ENCODE measurements at regions not wholly inside any gene's neighbourhood (a gene's known extent, or its start where the extent isn't known, plus 50 kb on each side); places are given as distances from the start of the nearest gene placed in this dataset.

- 69 to 92% (median 86%) methylated on average over 4 of the region's 4 CpGs for WGBS, 5 donors
- peak overlapping the region in 4 of 5 donors; percentile 61 to 77 (median 68) for H3K27ac ChIP-seq
- H3K9me3 ChIP-seq, result no peaks in the 10 kb centered on the region
- H3K27me3 ChIP-seq, result no peaks in the 10 kb centered on the region
- H3K4me1 ChIP-seq, result peaks cover 10 to 54% (median 24%) of the 10 kb centered on the region in 4 donors
- intact Hi-C loops (cut with DNase I; ENCODE audit: low total_unique reads), result no loop called here
- no peak for DNase-seq
- TF ChIP-seq CTCF (IDR thresholded peaks at IDR 0.05), result no peak
- no peak overlapping the region for H3K4me3 ChIP-seq
- no peaks in the 10 kb centered on the region for H3K36me3 ChIP-seq
Measured at GRCh38 chr5:74956278-74956677, 90.1 kb upstream of the FAM169A start.

GRCh38 chr5:74954919-74955318 lies 88.7 kb upstream of the FAM169A start:
- Histone ChIP-seq H3K9me3 (no peaks in the 10 kb centered on the region), H3K36me3 (no peaks in the 10 kb centered on the region), H3K27ac (peak overlapping the region; percentile 17 to 77 (median 38)), H3K4me3 (no peak overlapping the region), H3K4me1 (peaks cover 10 to 59% (median 25%) of the 10 kb centered on the region in 4 donors), H3K27me3 (no peaks in the 10 kb centered on the region)
- WGBS, 5 donors, result 31 to 45% (median 35%) methylated on average over 3 of the region's 3 CpGs
- intact Hi-C loops (cut with DNase I; ENCODE audit: low total_unique reads), result no loop called here
- no peak for TF ChIP-seq POLR2A (IDR thresholded peaks at IDR 0.05)
- no peak for TF ChIP-seq EP300 (IDR thresholded peaks at IDR 0.05)
- TF ChIP-seq CTCF (IDR thresholded peaks at IDR 0.05), result no peak
- no peak for TF ChIP-seq POLR2AphosphoS5 (IDR thresholded peaks at IDR 0.05)
- peak in 1 of 2 donors; percentile 71 for DNase-seq

GRCh38 chr5:74953937-74954720 lies 87.9 kb upstream of the FAM169A start:
- peaks cover 10 to 64% (median 29%) of the 10 kb centered on the region in 4 donors for H3K4me1 ChIP-seq
- intact Hi-C loops (cut with DNase I; ENCODE audit: low total_unique reads), result no loop called here
- no peak overlapping the region for H3K4me3 ChIP-seq
- no peak for DNase-seq
- no peaks in the 10 kb centered on the region for H3K27me3 ChIP-seq
- WGBS, 5 donors, result 52 to 78% (median 62%) methylated on average over 8 of the region's 8 CpGs
- H3K27ac ChIP-seq, result peak overlapping the region in 4 of 5 donors; percentile 17 to 77 (median 38)
- TF ChIP-seq POLR2AphosphoS5 (IDR thresholded peaks at IDR 0.05) (peak in 1 of 3 donors; percentile 18), EP300 (IDR thresholded peaks at IDR 0.05) (no peak), POLR2A (IDR thresholded peaks at IDR 0.05) (no peak)
- no peaks in the 10 kb centered on the region for H3K9me3 ChIP-seq
- no peaks in the 10 kb centered on the region for H3K36me3 ChIP-seq

GRCh38 chr5:74953554-74953936 lies 87.4 kb upstream of the FAM169A start:
- TF ChIP-seq CTCF (IDR thresholded peaks at IDR 0.05) (no peak), POLR2AphosphoS5 (IDR thresholded peaks at IDR 0.05) (no peak), EP300 (IDR thresholded peaks at IDR 0.05) (no peak), POLR2A (IDR thresholded peaks at IDR 0.05) (no peak)
- Histone ChIP-seq H3K4me3 (no peak overlapping the region), H3K4me1 (peaks cover 14 to 70% (median 34%) of the 10 kb centered on the region in 4 donors), H3K9me3 (no peaks in the 10 kb centered on the region), H3K27me3 (no peaks in the 10 kb centered on the region), H3K27ac (peak overlapping the region in 1 of 5 donors; percentile 77), H3K36me3 (no peaks in the 10 kb centered on the region)
- DNase-seq, result no peak
- intact Hi-C loops (cut with DNase I; ENCODE audit: low total_unique reads), result no loop called here
- WGBS, 5 donors, result 90 to 98% (median 96%) methylated on average over 5 of the region's 5 CpGs

GRCh38 chr5:74952406-74952805 lies 86.2 kb upstream of the FAM169A start:
- H3K36me3 ChIP-seq, result no peaks in the 10 kb centered on the region
- intact Hi-C loops (cut with DNase I; ENCODE audit: low total_unique reads), result no loop called here
- H3K27me3 ChIP-seq, result no peaks in the 10 kb centered on the region
- H3K9me3 ChIP-seq, result no peaks in the 10 kb centered on the region
- H3K27ac ChIP-seq, result no peak overlapping the region
- WGBS, 5 donors, result 54 to 67% (median 56%) methylated on average over 4 of the region's 4 CpGs
- no peak for DNase-seq
- no peak for TF ChIP-seq POLR2AphosphoS5 (IDR thresholded peaks at IDR 0.05)
- no peak for TF ChIP-seq EP300 (IDR thresholded peaks at IDR 0.05)
- TF ChIP-seq CTCF (IDR thresholded peaks at IDR 0.05), result no peak
- TF ChIP-seq POLR2A (IDR thresholded peaks at IDR 0.05), result no peak
- peaks cover 17 to 76% (median 41%) of the 10 kb centered on the region in 4 donors for H3K4me1 ChIP-seq
- no peak overlapping the region for H3K4me3 ChIP-seq

Data from stomach (tissue), 8 donors.